Lung (tissue), 11 donors: ENCODE measurements at regions not wholly inside any gene's neighbourhood (a gene's known extent, or its start where the extent isn't known, plus 50 kb on each side); places are given as distances from the start of the nearest gene placed in this dataset.

Source experiments
- ATAC-seq: fragments of 200-7000 bp; cut with Tn5 transposase; one replicate; pipeline ENCODE4 v1.9.1; 2020; ENCODE audit warnings: moderate number of reproducible peaks; ENCODE audit not compliant: insufficient read depth, low FRiP score
- DNase-seq, 3 donors: peaks; one replicate each; pipeline ENCODE4 v3.0.0-alpha.2; 2013 to 2017
- H3K27ac ChIP-seq, 2 donors: one replicate each; pipeline ENCODE4 v1.5.1; 2013; ENCODE audit warnings: mild to moderate bottlenecking in 2 of 2, moderate library complexity in 2 of 2, control low read depth in 1 of 2, inconsistent platforms in 1 of 2, low read depth in 1 of 2, low read length in 1 of 2
- H3K27me3 ChIP-seq, 3 donors: one replicate each; pipeline ENCODE4 v1.5.1; 2013; ENCODE audit warnings: low read length in 2 of 3; ENCODE audit not compliant: control insufficient read depth in 3 of 3, insufficient read depth in 3 of 3
- H3K36me3 ChIP-seq, 4 donors: one replicate each; pipeline ENCODE4 v1.5.1; 2013; ENCODE audit warnings: low read length in 4 of 4, mild to moderate bottlenecking in 1 of 4, moderate library complexity in 1 of 4; ENCODE audit not compliant: control insufficient read depth in 4 of 4, insufficient read depth in 4 of 4
- H3K4me1 ChIP-seq, 5 donors: one replicate each; pipeline ENCODE4 v1.5.1; 2013; ENCODE audit warnings: low read length in 5 of 5, mild to moderate bottlenecking in 2 of 5, moderate library complexity in 1 of 5; ENCODE audit not compliant: control insufficient read depth in 5 of 5, insufficient read depth in 5 of 5
- H3K4me3 ChIP-seq: one replicate; pipeline ENCODE4 v1.5.1; 2013; ENCODE audit warnings: mild to moderate bottlenecking, control low read depth, moderate library complexity
- H3K9ac ChIP-seq, 2 donors: one replicate each; pipeline ENCODE4 v1.5.1; 2013; ENCODE audit warnings: low read length in 2 of 2, control low read depth in 1 of 2; ENCODE audit not compliant: insufficient read depth in 1 of 2
- H3K9me3 ChIP-seq, 4 donors: one replicate each; pipeline ENCODE4 v1.5.1; 2013; ENCODE audit warnings: low read length in 3 of 4, mild to moderate bottlenecking in 1 of 4, moderate library complexity in 1 of 4; ENCODE audit not compliant: control insufficient read depth in 4 of 4, insufficient read depth in 3 of 4
- WGBS, 2 donors: extraction: QIAGEN DNeasy Blood & Tissue Kit; methylation state at CpG; one replicate each; pipeline ENCODE4 v1.1.7; 2013; 5-methylcytosine and 5-hydroxymethylcytosine counted together
- TF ChIP-seq, protein P1 (sequence below): IDR thresholded peaks from 2 replicates; pipeline ENCODE4 v1.5.1; 2012; ENCODE audit warnings: mild to moderate bottlenecking; ENCODE audit errors: control extremely low read depth, extremely low read depth
- donor health status: control.
- donor health status: control.
- donor health status: Bipolar disorder and iron deficiency.
- donor health status: healthy.
- donor health status: DM: yes; HTN: yes; CAD: no.

DNA sequence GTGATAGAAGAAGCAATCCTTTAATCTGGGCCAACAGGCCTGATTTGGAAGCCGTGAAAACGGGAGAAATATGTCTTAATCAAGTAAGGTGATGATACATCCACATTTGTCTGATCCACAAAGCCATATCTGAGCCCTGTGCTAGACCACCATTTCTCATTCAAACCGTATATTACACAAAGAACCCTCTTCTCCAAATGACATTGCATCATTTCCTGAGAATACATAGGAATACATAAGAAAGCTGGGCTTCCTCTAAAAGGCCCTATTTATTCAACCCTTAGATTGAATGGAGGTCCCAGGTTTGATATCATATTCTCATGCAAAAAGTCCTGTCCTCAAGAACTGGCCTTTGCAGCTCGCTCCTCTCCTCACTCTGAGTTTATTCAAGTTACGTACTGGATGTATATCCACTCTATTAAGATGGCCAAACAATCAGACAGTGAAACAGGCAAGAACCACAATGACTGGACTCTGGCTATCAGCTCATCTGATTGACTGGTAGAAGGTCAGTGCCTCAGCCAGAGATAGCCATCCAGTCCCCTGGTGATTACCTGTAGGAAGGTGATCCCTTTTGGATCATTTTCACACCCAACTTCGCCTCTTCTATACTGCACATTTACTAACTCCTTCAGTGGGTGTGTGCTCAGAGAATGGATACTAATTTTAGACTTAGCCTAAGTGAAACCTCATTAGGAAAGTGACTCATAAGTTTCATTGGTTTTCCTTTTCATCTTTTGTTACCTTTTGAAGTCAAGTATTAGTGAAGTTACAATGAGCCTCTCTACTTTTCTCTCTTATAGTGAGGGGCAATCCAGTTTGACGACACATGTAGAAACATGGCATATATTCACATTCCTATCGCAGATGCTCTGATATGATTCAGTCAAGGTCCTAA is 167.6 kb upstream of the WWC1 start:
- no peak overlapping the region for H3K4me3 ChIP-seq
- H3K4me1 ChIP-seq, result peaks cover 0 to 3% (median 0%) of the 10 kb centered on the region in 5 donors
- ATAC-seq (no peak), DNase-seq (no peak)
- WGBS, 2 donors, result 73 to 83% methylated on average over 8 of the region's 8 CpGs
- H3K9me3 ChIP-seq, result no peaks in the 10 kb centered on the region
- no peaks in the 10 kb centered on the region for H3K27me3 ChIP-seq
- H3K36me3 ChIP-seq, result no peaks in the 10 kb centered on the region
- no peak overlapping the region for H3K27ac ChIP-seq
- H3K9ac ChIP-seq, result no peak overlapping the region
- TF ChIP-seq, protein P1, sequence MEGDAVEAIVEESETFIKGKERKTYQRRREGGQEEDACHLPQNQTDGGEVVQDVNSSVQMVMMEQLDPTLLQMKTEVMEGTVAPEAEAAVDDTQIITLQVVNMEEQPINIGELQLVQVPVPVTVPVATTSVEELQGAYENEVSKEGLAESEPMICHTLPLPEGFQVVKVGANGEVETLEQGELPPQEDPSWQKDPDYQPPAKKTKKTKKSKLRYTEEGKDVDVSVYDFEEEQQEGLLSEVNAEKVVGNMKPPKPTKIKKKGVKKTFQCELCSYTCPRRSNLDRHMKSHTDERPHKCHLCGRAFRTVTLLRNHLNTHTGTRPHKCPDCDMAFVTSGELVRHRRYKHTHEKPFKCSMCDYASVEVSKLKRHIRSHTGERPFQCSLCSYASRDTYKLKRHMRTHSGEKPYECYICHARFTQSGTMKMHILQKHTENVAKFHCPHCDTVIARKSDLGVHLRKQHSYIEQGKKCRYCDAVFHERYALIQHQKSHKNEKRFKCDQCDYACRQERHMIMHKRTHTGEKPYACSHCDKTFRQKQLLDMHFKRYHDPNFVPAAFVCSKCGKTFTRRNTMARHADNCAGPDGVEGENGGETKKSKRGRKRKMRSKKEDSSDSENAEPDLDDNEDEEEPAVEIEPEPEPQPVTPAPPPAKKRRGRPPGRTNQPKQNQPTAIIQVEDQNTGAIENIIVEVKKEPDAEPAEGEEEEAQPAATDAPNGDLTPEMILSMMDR, result no peak

DNA sequence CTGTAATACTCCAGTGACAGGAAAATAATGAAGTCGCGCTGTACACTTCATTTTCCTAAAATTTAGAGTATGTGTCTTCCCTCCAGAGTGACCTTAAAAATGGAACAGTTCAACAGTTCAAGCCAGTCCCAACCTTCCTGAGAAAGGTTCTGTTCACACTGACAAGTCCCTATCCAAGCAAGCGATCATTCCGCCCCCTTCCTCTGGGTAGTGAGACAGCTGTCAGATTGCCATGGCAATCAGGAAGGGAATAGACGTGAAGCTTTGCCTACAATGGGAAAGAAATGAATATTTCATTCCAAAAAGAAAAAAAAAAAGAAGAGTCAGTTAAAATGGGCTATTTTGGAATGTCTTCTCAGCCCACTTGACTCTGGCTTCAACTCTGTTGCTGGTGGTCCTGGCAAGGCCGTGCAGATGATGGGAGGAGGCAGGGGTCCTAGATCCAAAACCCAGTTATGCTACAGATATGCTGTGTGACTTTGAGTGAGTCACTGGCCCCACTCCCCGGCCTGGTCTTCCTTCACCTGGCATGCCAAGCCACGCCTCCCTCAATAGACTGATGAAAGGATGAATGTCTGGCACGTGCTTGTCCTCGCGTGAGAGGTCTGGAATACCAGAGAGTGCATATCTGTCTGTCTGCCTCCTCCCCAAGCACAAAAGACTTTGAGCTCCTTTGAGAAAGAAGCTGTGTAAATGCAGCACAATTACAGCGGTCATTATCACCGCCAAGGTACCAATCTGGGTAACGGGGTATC is 165.8 kb upstream of the WWC1 start:
- no peak overlapping the region for H3K4me3 ChIP-seq
- 91% methylated on average over 14 of the region's 14 CpGs for WGBS, 2 donors
- peaks cover 0 to 3% (median 0%) of the 10 kb centered on the region in 5 donors for H3K4me1 ChIP-seq
- ATAC-seq, result no peak
- no peaks in the 10 kb centered on the region for H3K36me3 ChIP-seq
- no peak overlapping the region for H3K9ac ChIP-seq
- H3K27ac ChIP-seq, result no peak overlapping the region
- no peaks in the 10 kb centered on the region for H3K9me3 ChIP-seq
- no peak for DNase-seq
- TF ChIP-seq, protein P1, result no peak
- H3K27me3 ChIP-seq, result no peaks in the 10 kb centered on the region

GRCh38 chr5:168126606-168127005 is 164.8 kb upstream of the WWC1 start:
- Histone ChIP-seq H3K9me3 (no peaks in the 10 kb centered on the region), H3K27me3 (no peaks in the 10 kb centered on the region), H3K4me1 (peaks cover 0 to 3% (median 0%) of the 10 kb centered on the region in 5 donors), H3K4me3 (no peak overlapping the region), H3K9ac (no peak overlapping the region), H3K36me3 (no peaks in the 10 kb centered on the region), H3K27ac (no peak overlapping the region)
- TF ChIP-seq, protein P1, result no peak
- 97% methylated on average over 15 of the region's 15 CpGs for WGBS, 2 donors
- DNase-seq (no peak), ATAC-seq (no peak)
